ENCODE measurements at regions not wholly inside any gene's neighbourhood (a gene's known extent, or its start where the extent isn't known, plus 50 kb on each side); places are given as distances from the start of the nearest gene placed in this dataset.

- TF ChIP-seq, protein P1, sequence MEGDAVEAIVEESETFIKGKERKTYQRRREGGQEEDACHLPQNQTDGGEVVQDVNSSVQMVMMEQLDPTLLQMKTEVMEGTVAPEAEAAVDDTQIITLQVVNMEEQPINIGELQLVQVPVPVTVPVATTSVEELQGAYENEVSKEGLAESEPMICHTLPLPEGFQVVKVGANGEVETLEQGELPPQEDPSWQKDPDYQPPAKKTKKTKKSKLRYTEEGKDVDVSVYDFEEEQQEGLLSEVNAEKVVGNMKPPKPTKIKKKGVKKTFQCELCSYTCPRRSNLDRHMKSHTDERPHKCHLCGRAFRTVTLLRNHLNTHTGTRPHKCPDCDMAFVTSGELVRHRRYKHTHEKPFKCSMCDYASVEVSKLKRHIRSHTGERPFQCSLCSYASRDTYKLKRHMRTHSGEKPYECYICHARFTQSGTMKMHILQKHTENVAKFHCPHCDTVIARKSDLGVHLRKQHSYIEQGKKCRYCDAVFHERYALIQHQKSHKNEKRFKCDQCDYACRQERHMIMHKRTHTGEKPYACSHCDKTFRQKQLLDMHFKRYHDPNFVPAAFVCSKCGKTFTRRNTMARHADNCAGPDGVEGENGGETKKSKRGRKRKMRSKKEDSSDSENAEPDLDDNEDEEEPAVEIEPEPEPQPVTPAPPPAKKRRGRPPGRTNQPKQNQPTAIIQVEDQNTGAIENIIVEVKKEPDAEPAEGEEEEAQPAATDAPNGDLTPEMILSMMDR (IDR thresholded peaks at IDR 0.05): no peak
- no peak for TF ChIP-seq EP300 (IDR thresholded peaks at IDR 0.05)
These were observed 370.8 kb downstream of the NFIB start for GRCh38 chr9:13943176-13943575.

All from gastroesophageal sphincter (tissue), 3 donors.